Astrocyte of the hippocampus (primary cell): ENCODE measurements at regions not wholly inside any gene's neighbourhood (a gene's known extent, or its start where the extent isn't known, plus 50 kb on each side); places are given as distances from the start of the nearest gene placed in this dataset.

Source experiments
- DNase-seq: peaks from one replicate; pipeline ENCODE4 v3.0.0; 2011; ENCODE audit warnings: low read depth, low spot score

- DNase-seq = no peak
These were observed 409.7 kb upstream of the PIK3C3 start for GRCh38 chr18:41545091-41545888.

GRCh38 chr18:41543815-41544214 is 411.2 kb upstream of the PIK3C3 start:
- no peak for DNase-seq

DNA sequence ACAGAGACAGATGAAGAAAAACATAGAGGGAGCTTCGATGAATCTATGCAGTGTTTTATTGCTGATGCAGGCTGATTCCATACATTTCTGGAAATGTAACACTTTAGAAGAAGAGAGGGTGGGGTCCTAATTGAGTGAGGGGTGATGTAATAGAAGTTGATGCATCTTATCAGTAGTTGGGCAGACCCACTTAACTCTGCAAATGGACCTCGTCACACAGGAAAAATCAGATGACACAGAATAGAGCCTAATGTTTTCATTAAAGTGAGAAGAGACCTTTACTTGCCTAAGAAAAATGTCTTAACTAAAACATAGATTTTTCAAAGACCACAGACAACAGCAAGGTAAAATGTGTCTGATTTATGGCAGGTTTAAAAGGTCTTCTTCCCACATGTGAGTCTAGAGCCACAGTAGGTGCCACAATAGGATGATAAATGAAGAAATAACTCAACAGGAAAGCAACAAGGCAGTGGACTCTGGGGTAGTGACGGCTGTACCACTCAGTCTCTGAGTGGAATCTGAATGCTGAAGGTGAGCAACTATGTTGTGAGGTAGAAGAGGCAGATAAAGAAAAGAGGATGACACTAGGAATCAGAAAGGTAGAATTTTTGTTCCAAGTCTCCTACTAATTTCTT is 414.7 kb upstream of the PIK3C3 start:
- DNase-seq = no peak

DNA sequence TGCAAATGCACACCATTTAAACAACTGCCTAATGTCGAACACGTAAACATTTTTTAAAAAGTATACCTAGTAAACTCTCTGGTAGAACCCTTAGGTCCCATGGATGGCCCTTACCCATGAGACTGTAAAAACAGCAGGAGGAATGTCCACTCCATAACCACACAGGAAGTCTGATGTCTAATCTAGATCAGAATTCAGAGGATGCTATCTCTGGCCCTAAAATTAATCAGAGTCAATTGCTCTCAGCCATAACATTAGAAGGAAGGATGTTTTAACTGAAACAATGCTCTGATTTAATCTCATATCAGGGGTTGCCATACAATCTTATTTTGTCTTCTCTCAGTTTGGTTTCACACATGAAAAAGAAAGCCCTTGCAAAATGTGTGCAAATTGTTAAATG is 416.3 kb upstream of the PIK3C3 start:
- no peak for DNase-seq

- no peak for DNase-seq
These were observed 417.4 kb upstream of the PIK3C3 start for GRCh38 chr18:41537666-41538065.

DNA sequence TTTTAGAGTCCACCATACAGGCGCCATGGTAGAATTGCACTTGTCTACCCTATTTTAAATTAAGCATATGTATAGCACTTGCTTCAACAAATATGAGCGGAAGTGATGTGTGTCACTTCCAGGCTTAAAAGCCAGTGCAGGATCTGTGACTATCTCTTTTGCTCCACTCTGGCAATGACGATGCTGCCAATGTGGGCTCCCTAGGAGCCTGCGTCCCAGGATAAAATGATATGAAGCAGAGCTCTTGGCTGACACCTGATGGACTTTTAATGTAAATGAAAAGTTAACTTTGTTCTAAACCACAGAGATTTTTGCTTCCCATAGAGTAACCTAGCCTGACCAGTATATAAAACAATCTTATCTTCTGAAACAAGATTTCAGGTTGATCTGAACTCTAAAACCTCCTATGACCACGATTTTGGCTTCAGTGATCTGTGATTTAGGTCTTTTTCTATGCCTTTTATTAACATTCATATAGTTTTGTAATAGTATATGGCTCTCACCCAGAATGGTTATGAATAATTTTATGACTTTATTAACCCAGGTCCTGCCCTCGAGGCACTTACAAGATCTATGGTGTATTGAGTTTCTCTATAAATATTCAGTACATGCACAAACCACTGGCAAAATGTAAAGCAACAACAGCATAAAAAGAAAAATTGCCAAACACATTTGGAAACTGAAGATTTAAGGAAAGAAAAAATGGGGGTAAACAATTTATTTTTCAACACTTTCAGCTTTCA is 422.5 kb upstream of the PIK3C3 start:
- DNase-seq = peak; percentile 15

DNA sequence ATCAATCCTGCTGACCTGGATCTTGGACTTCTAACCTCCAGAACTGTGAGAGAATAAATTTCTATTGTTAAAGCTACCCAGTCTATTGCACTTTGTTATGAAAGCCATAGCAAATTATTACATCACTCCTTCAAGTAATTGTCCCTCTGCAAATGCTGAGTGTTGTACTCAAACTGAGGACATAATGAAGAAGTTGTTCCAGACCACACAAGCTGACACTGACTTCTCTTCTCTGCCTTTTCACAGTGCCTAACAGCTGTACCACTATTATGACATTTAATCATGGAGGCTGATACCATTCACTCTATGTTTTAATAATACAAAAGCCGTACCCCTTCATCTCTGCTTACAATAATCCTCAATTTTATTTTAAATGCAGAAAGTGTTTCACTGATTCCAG is 424.1 kb upstream of the PIK3C3 start:
- no peak for DNase-seq

DNA sequence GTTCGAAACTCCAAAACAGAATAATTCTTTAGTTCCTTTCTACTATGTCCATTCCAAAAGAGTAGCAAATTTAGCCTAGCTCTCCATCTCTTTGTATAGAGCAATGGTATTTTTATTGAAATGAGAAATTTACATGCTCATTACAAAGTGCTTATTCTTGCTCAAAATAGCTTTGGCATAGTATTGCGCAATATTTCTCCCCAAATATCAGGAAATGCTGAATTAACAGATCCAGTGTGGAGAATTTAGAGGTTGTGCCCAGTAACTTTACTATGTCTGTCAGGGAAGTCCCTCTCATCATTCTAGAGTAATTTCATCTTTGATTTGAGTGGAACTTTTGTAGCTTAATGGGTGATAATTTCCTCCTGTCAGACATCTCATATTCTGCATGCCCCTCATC is 425.9 kb upstream of the PIK3C3 start:
- no peak for DNase-seq

- DNase-seq = no peak
These were observed 429.0 kb upstream of the PIK3C3 start for GRCh38 chr18:41526054-41526453.

GRCh38 chr18:41524674-41525470 is 430.2 kb upstream of the PIK3C3 start:
- DNase-seq = no peak

GRCh38 chr18:41517142-41517541 is 437.9 kb upstream of the PIK3C3 start:
- no peak for DNase-seq

DNA sequence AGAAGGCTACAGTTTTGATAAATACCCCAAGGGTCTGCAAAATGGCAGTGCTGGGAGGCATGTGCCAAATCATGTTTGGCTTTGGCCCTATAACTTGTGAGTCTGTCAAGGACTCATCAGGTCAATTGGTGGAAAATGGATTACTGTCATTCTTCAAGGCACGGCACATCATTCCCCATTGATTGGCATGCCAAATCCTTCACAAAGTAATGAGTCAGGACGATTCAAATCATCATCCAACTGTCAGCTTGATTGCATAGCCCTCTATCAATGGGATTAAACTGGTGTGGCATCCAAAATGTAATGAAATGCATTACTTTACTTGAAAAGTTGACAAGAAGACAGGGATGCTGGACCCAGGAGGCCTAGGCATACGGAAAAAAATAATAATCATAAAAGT is 441.6 kb upstream of the PIK3C3 start:
- DNase-seq = no peak

- DNase-seq = no peak
These were observed 450.7 kb upstream of the PIK3C3 start for GRCh38 chr18:41504316-41504715.

GRCh38 chr18:41501848-41502247 is 453.2 kb upstream of the PIK3C3 start:
- no peak for DNase-seq

- DNase-seq = no peak
These were observed 455.7 kb upstream of the PIK3C3 start for GRCh38 chr18:41499345-41499744.

- no peak for DNase-seq
These were observed 464.2 kb upstream of the PIK3C3 start for GRCh38 chr18:41490861-41491260.

DNA sequence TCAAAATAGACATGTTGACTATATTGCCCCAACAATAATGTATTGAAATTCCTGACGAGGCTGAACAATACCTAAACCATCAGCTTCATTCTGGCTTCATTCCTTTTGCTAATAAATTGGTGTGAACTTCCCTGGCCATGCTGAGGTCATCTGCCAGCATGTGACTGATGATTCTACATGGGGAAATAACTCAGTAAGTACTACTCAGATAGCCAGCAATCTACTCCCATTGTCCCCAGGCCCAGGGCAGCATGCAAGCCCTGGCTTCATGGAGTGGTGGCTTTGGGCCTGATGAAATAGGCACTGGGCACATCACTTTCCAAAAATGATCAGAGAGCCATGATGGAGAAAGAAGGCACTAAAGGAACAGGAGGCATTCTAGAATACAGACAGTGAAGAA is 468.5 kb upstream of the PIK3C3 start:
- no peak for DNase-seq

DNA sequence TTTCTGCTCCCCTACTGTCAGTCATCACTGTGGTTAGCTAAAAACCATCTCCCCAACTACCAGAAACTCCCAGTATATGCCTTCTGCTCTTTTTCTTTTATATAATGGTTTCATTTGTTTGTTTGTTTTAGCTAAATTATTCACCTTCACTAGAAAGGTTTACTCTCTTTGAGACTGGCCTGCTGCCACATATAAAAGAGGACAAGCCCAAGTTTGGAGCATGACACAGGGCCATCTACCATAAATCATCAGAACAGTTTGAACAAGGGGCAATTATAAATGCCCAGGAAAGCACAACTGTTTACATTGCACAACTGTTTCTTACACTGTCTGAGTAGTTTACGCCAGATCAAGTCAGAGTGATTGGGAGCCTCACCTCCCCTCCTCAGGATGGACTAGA is 471.0 kb upstream of the PIK3C3 start:
- DNase-seq = no peak

- no peak for DNase-seq
These were observed 472.5 kb upstream of the PIK3C3 start for GRCh38 chr18:41482501-41482900.

DNA sequence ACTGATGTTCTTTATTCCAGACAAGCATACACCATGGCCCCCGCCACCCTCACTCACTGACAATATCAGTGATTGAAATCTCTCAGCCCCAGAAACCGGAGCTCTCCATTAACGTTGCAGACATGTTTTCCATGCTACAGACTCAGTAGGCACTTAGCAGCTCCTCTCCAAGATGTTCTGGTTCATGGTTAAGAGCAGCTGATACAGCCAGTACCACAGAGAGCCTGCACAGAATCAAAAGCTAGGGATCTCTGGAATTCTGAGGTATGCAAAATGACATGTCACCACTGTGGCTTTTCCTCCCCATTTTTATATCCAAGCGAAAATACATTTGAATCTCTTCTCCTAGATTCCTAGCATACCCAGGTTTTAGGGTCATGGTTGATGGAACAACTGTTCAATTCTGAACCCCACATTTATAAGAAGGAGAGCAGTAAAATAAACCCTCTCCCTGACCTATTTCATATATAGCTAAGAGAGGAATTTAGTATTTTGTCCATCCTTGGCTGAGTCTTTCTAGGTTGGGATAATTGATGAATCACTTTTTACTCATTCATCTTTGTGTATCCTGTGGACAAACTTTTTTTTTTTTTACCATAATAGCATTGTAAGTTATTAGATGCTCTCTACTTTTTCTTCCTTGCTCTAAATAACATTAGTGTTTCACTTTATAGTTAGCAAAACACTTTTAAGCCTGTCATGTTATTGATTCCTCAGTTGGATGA is 488.4 kb upstream of the PIK3C3 start:
- peak; percentile 11 for DNase-seq

DNA sequence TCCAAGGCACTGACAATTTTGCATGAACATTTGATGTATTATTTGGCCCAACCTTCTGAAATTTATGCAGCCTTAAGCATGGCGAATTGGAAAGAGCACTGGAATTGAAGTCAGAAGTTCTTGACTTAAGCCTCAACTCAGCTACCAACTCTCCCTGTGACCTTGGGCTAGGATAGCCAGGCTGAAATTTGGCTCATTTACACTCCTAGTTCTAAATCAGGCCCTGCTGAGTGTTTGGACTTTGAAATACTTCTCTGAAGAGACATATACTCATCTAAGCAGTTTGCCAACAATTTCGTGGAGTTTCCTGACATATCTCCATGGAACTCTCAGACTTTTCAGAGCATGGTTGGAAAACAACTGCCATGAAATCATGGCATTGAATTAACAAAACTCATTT is 489.6 kb upstream of the PIK3C3 start:
- no peak for DNase-seq
